ENCODE measurements at regions not wholly inside any gene's neighbourhood (a gene's known extent, or its start where the extent isn't known, plus 50 kb on each side); places are given as distances from the start of the nearest gene placed in this dataset.

- peak; percentile 36 for ATAC-seq
These were observed 228.8 kb downstream of the BMP7 start for GRCh38 chr20:57037689-57038088.

GRCh38 chr20:57038608-57039440, 227.6 kb downstream of the BMP7 start:
- ATAC-seq = no peak

- no peak for ATAC-seq
These were observed 226.0 kb downstream of the BMP7 start for GRCh38 chr20:57040466-57040865.

GRCh38 chr20:57040924-57041323, 225.5 kb downstream of the BMP7 start:
- peak; percentile 36 for ATAC-seq

GRCh38 chr20:57043091-57043490, 223.3 kb downstream of the BMP7 start:
- ATAC-seq = no peak

- ATAC-seq = no peak
These were observed 222.7 kb downstream of the BMP7 start for GRCh38 chr20:57043669-57044268.

- peak; percentile 70 for ATAC-seq
These were observed 219.0 kb downstream of the BMP7 start for GRCh38 chr20:57047281-57048026.

- ATAC-seq = peak; percentile 88
These were observed 218.2 kb downstream of the BMP7 start for GRCh38 chr20:57048027-57048869.

GRCh38 chr20:57049296-57049695, 217.1 kb downstream of the BMP7 start:
- ATAC-seq = no peak

- ATAC-seq = no peak
These were observed 215.3 kb downstream of the BMP7 start for GRCh38 chr20:57051096-57051495.

GRCh38 chr20:57053067-57053466, 213.4 kb downstream of the BMP7 start:
- ATAC-seq = no peak

GRCh38 chr20:57053793-57054552, 212.5 kb downstream of the BMP7 start:
- ATAC-seq = peak; percentile 29

- ATAC-seq = no peak
These were observed 211.1 kb downstream of the BMP7 start for GRCh38 chr20:57055345-57055744.

- ATAC-seq = no peak
These were observed 209.8 kb downstream of the BMP7 start for GRCh38 chr20:57056651-57057050.

GRCh38 chr20:57059055-57059596, 207.3 kb downstream of the BMP7 start:
- no peak for ATAC-seq

GRCh38 chr20:57060407-57061050, 205.9 kb downstream of the BMP7 start:
- peak; percentile 61 for ATAC-seq

- ATAC-seq = no peak
These were observed 205.2 kb downstream of the BMP7 start for GRCh38 chr20:57061051-57061900.

GRCh38 chr20:57062241-57062640, 204.2 kb downstream of the BMP7 start:
- no peak for ATAC-seq

- ATAC-seq = no peak
These were observed 203.7 kb downstream of the BMP7 start for GRCh38 chr20:57062696-57063270.

GRCh38 chr20:57064836-57065235, 201.6 kb downstream of the BMP7 start:
- ATAC-seq = no peak

Measured in esophagus mucosa (tissue), 1 donor.